Iris pigment epithelial cell (primary cell): ENCODE measurements at regions not wholly inside any gene's neighbourhood (a gene's known extent, or its start where the extent isn't known, plus 50 kb on each side); places are given as distances from the start of the nearest gene placed in this dataset.
"Not testable (repeated sequence)": the region's sequence is repeated elsewhere in the genome, so short reads cannot be mapped to it uniquely, and the experiment has no call there.

Source experiments
- DNase-seq: peaks from one replicate; pipeline ENCODE4 v3.0.0-alpha.2; 2011; ENCODE audit warnings: low read depth

DNA sequence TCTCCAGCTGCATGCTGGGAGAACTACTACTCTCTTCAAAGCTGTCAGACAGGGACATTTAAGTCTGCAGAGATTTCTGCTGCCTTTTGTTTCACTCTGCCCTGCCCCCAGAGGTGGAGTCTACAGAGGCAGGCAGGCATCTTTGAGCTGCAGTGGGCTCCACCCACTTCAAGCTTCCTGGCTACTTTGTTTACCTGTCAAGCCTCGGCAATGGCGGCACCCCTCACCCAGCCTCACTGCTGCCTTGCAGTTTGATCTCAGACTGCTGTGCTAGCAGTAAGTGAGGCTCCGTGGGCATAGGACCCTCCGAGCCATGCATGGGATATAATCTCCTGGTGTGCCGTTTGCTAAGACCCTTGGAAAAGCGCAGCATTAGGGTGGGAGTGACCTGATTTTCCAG lies 61.7 kb downstream of the DMRTA1 start:
- not testable (repeated sequence) for DNase-seq

- no peak for DNase-seq
Observed at GRCh38 chr9:22508790-22509189, 62.2 kb downstream of the DMRTA1 start.

- DNase-seq, result no peak
Observed at GRCh38 chr9:22512495-22512894, 65.9 kb downstream of the DMRTA1 start.

- DNase-seq, result no peak
Observed at GRCh38 chr9:22514871-22515270, 68.2 kb downstream of the DMRTA1 start.

GRCh38 chr9:22522206-22522740 lies 75.6 kb downstream of the DMRTA1 start:
- no peak for DNase-seq

DNA sequence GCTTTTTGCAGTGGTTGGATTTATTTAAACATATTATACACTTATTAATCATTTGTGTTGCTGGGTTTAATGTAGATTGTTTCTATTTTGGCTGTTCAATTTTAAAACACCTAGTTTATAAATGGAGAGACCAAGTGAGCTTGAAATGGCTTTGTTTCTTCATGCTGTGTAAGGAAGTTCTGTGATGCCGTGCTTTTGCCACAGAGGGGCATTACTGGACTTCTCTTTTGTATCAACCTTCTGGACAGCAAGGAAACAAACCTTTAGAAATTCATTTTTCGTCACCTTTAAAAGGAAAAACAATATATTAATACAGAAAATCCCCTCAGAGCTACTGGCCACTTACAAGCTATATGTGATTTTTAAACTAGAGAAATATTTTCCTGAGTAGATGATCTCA lies 81.9 kb downstream of the DMRTA1 start:
- DNase-seq, result peak; percentile 1

DNA sequence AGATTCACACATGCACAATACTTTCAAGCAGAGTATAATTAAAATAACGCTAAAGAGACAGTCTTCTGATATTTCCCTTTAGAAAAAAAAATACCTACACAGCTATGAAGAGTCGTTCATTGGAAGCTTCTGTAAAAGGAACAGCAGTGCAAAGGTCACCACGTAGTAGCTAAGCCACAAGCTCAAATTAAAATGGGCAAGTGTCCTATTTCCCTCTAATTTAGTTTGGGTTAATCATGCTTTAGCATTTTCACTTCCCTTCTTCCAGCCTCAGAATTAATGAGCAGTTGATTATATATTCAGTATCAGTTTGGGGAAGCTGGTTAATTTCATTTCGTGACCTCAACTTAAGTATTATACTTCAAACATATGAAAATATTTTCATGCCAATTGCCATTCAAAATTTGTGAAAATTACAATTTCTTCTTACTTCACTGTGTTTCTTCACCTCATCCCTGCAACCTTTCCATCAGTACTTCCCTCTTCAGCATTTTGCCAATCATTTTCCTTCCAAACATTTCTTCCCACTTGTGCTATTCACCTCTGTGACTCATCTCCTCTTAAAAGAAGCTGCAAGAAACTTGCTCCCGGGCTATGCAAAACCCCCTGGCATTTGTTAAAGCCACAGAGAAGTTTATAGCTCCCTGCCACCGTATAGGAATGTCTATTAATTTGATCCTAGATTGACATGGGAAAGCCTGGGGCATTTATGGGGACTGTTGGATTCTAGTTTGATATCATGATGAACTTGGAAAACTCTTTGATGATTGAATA lies 83.0 kb downstream of the DMRTA1 start:
- peak; percentile 1 for DNase-seq

DNA sequence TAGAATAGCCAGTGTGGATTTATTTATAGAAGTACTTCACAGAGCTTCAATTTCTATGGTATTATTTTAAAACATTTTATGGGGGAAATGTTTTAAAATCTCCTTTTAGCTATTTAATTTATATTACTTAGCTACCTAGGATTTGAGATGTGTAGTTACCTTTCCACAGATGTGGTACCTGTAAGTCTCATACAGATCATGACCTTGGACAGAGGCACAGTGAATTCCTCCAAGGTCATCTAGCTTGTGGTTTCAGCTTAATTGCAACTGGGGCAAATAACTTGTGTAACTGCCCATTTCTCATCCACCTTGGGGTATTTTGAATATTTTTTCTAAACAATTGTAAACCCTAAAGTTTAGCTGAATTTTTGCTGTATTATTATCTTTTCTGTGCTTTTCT lies 89.2 kb downstream of the DMRTA1 start:
- no peak for DNase-seq

DNA sequence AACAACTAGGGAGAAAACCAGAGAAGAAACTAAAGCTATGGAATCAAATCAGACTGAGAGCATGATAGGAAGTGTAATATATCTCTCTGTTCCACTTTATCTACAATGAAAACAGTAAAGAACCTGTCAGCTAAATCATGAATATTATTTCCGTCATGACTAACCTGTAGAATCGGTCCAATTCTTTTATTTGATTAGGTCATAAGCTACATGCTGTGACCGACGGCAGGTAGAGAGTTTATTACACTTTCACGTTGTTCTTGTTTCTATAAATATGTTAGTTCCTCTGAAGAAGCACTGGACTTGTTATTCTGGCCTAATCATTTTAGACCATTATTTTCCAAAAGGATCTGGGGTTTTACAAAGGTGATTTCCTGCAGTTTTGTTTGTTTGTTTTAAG lies 91.1 kb downstream of the DMRTA1 start:
- DNase-seq, result no peak

- no peak for DNase-seq
Observed at GRCh38 chr9:22548625-22549024, 102.0 kb downstream of the DMRTA1 start.

DNA sequence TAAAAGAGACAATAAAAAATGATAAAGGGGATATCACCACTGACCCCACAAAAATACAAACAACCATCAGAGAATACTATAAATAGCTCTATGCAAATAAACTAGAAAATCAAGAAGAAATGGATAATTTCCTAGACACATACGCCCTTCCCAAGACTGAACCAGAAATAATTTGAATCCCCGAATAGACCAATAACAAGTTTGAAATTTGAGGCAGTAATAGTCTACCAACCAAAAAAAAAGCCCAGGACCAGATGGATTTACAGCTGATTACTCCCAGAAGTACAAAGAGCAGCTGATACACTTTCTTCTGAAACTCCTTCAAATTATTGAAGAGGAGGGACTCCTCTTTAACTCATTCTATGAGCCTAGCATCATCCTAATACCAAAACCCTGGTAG lies 128.1 kb downstream of the DMRTA1 start:
- no peak for DNase-seq

DNA sequence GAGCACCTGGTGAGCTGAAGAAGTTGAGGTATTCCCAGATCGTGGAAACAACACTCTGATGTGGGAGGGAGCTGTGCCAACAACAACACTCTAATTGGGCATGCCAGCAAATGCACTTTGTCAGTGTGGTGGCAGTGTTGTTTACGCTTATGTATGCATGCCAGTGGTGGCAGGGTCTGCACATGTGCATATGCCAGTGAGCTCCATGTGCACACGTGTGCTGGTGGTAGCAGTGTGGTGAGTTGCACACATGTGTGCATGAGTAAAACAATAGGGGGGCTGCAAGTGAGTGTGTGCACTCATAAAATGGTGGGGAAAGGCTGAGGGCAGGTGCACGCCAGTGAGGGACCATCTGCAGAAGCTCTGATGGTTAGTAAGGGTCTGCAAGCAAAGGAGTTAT lies 134.2 kb downstream of the DMRTA1 start:
- DNase-seq, result no peak

DNA sequence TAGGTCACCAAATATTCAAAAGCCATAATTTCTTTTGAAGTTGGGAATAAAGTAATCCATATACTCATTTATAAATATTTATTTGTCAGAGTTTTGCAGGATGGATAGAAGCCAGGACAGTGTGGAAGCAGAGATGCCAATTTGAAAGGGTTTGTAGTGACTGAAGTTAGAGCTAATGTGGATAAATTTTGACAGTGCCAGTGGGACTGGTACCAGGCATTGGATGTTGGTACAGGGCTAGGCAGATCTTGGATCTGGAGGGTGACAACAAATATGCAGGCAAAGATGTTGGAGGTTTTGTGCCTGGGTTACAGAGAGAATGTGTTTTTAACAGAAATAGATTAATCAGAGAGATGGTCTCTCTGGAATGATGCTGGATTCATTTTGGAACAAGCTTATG lies 135.6 kb downstream of the DMRTA1 start:
- DNase-seq, result no peak

DNA sequence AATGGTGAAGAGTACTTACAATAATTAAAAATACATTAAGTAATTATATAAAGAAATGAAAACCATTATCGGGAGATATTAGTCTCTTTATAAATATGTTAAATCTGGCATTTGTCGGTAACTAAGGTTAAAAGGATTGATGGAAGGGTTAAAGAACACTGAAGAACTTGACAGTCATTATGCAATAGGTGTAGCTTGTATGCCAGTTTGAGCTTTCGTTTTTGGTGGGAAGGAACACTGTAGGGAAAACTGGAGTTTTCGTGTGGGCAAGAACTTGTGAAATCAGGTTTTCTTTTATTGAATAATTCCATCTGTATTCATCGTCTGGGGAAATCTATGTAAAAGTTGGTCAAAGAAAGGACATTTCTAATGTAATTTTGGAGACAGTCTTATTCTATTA lies 142.3 kb downstream of the DMRTA1 start:
- DNase-seq, result no peak

DNA sequence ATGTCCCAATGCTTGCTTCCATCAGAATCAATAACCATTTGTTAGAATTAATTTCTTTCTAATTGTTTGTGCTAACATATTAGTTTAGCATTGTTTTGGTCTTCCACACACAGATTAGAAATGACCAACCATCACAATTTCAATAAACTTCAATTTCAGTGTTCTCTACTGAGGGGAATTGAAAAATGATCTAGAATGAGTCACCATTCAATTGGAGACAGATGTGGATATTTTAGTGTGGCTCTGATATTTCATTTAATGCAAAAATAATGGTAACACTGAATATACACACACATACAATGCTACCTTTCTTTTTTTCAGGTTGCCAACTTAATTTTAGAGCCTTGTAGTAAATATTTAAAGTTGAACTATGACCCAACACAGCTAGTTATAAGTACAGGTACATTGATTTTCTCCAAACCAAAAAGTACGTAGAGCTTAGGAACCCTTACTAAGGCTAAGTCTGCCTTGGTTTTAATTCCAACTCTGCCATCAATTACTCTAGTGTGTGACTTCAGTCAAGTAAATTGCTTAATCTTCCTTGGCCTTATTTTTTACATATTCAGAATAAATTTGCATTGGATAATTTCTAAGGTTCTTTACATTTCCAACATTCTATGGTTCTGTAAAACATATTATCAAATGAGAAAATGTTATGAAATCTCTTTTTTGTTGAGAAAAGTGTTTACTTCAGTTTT lies 143.9 kb downstream of the DMRTA1 start:
- no peak for DNase-seq

- DNase-seq, result no peak
Observed at GRCh38 chr9:22595805-22596204, 149.2 kb downstream of the DMRTA1 start.

DNA sequence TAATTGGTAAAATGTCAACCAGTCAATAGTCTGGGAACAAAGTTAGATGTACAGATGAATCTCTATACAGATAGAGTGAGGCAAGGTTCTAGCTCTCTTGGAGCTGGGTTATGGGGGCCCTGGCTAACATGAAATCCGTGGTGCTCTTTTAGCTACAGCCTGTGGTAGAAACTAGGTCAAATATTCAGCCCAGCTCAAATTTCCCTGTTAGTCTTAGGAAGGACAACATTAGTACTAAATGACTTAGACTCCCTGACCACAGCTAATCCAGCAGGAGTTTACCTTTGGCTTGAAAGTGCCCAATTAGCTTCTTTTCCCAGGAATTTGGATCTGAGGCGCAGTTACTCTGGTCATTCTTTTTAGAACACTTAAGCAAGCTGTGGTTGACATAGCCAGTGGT lies 170.5 kb downstream of the DMRTA1 start:
- DNase-seq, result peak; percentile 3

DNA sequence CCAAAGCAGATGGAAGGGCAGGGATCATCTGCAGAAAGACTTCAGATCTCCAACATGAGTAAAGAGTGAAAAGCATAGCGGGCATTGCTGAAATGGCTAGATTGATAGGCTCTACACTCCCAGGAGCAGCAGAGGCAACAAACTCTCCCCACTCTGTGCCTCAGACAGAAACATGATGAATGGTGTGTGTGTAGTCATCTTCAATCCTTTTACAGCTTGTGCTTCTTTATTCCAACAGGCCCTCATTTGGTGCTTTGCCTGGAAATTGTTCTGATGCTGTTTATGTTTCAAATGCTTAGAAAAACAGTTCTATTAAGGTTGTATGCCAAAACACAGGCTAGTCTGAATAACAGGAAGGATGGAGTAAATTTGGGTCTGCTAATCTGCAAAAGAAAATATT lies 176.2 kb downstream of the DMRTA1 start:
- DNase-seq, result no peak

DNA sequence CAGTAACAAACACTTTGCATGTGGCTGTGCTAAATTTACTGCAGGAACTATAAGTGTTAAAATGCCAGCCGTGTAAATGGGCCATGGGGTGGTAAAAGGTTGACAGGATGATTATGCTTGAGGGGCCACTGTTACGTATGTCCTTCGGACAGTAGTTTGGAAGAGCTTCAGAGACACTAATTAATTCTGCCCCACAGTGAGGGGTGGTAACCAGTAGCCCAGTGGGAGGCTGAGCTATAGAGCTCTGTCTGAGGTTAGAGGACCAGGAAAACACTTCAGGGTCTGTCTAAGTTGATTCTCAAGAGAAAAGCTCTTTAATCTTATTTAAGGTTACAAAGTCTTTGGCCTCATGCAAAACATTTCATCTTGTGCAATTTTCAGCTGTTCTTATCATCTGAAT lies 176.6 kb downstream of the DMRTA1 start:
- DNase-seq, result no peak

DNA sequence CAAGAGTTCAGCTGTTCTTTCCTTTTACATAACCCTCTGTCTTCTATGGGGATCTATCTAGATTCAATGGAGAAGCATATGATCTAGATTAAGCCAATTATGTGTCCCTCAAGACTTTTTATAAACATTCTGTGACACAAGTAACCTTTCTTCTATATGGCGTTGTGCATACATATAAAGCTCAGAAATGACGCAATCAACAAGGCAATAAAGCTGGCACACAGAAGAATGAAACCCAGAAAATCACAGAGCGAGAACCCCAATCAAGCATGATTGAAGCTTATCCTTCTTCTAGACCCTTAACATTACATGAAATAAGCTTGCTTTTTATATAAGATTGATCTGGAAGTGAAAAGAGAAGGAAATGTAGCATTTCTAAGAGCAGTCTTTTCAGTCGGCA lies 178.9 kb downstream of the DMRTA1 start:
- no peak for DNase-seq

- peak; percentile 4 for DNase-seq
Observed at GRCh38 chr9:22643541-22643940, 196.9 kb downstream of the DMRTA1 start.

- DNase-seq, result peak; percentile 18
Observed at GRCh38 chr9:22645893-22646292, 199.3 kb downstream of the DMRTA1 start.

DNA sequence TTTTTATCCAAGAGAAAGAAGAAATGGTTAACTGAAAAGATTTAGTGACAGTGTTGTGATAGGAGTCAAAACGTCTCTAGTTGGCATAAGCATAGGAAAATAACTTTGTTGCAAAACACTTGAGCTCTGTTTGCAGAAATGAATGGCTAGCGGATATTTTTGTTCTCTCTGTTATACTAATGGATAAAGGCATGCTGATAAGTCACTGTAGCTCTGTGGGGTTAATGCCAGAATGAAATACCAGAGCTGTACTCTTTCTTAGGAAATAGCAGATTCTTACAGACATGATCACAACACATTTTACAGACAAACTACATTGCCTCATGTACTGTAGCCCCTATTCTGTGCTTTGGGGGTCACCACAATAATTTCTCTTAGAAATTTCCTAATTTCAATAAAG lies 202.8 kb downstream of the DMRTA1 start:
- DNase-seq, result peak; percentile 12

DNA sequence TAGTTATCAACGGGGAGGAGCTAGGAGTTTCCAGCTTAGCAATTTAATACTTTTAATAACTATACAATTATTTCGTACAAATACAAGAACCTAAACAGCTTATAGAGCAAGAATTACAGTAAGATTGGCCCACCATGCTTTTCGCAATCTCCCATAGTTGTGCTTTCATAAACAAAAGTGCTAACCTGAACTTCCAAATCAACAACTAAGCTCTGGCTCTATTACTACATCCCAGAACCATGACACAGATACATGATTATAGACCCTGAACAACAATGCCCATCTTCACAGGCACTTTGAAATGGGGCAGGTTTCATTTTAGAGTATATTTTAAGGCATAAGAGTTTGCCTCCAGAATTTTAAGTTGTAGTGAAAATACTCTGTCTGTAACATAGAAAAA lies 203.5 kb downstream of the DMRTA1 start:
- DNase-seq, result no peak
